Activated naive CD8-positive, alpha-beta T cell treated with anti-CD3 and anti-CD28 coated beads for 36 hours (primary cell): ENCODE measurements at regions not wholly inside any gene's neighbourhood (a gene's known extent, or its start where the extent isn't known, plus 50 kb on each side); places are given as distances from the start of the nearest gene placed in this dataset.

ENCODE experiments used
- DNase-seq: peaks from one replicate; pipeline ENCODE4 v3.0.0; 2021
- H3K27ac Mint-ChIP-seq: one replicate; pipeline ENCODE4 v1.8.0; 2022; ENCODE audit warnings: mild to moderate bottlenecking, moderate library complexity, mixed read lengths
- H3K27me3 Mint-ChIP-seq: one replicate; pipeline ENCODE4 v1.8.0; 2022; ENCODE audit warnings: mild to moderate bottlenecking, mixed read lengths
- H3K36me3 Mint-ChIP-seq: one replicate; pipeline ENCODE4 v1.8.0; 2021; ENCODE audit warnings: mild to moderate bottlenecking, mixed read lengths
- H3K4me1 Mint-ChIP-seq: one replicate; pipeline ENCODE4 v1.8.0; 2021; ENCODE audit warnings: mixed read lengths
- H3K4me3 Mint-ChIP-seq: one replicate; pipeline ENCODE4 v1.8.0; 2022; ENCODE audit warnings: mild to moderate bottlenecking, moderate library complexity, mixed read lengths
- H3K9me3 Mint-ChIP-seq: one replicate; pipeline ENCODE4 v1.8.0; 2022; ENCODE audit warnings: mixed read lengths

DNA sequence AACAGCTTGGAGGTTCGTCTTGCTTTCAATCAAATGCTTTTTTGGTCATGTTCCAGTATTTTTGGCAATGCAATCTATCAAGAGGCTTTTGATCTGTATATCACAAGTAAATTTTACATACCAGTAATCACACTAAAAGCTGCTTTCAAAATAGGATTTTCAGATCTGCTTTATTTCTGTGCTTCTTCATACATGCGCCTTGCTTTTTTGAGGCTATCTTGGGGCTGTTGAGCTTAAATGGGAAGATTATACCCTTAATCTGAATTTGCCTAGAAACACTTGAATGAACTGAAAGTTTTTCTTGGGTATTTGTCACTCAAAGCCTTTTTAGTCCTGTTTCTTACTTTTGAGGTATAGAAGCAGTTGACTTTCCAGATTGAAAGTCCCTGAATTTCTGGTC lies 62.1 kb upstream of the DCBLD2 start:
- Mint-ChIP-seq H3K27ac (no peak overlapping the region), H3K27me3 (peaks cover 10% of the 10 kb centered on the region), H3K4me3 (no peak overlapping the region), H3K4me1 (no peaks in the 10 kb centered on the region), H3K36me3 (no peaks in the 10 kb centered on the region), H3K9me3 (no peaks in the 10 kb centered on the region)
- DNase-seq, result no peak

DNA sequence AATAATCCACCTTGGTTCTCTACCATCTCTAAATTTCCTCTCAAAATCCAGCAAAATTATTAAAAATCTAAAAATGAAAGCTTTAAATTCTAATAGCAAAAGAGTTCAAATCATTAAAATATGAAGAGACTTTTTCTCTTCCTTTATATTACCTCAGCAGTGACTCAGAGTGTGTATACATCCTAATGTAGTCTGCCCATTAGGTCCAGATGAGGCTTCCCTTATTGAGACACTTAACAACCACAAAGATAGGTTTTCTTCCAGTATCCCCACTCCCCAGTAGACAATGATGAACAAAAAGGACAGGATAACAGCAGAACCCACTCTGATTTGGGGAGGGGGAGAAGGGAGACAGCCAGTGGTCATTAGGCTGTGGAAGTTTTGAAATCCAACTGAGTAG lies 61.5 kb upstream of the DCBLD2 start:
- Mint-ChIP-seq H3K9me3 (no peaks in the 10 kb centered on the region), H3K27ac (no peak overlapping the region), H3K4me1 (no peaks in the 10 kb centered on the region), H3K27me3 (peaks cover 10% of the 10 kb centered on the region), H3K36me3 (no peaks in the 10 kb centered on the region), H3K4me3 (no peak overlapping the region)
- no peak for DNase-seq

DNA sequence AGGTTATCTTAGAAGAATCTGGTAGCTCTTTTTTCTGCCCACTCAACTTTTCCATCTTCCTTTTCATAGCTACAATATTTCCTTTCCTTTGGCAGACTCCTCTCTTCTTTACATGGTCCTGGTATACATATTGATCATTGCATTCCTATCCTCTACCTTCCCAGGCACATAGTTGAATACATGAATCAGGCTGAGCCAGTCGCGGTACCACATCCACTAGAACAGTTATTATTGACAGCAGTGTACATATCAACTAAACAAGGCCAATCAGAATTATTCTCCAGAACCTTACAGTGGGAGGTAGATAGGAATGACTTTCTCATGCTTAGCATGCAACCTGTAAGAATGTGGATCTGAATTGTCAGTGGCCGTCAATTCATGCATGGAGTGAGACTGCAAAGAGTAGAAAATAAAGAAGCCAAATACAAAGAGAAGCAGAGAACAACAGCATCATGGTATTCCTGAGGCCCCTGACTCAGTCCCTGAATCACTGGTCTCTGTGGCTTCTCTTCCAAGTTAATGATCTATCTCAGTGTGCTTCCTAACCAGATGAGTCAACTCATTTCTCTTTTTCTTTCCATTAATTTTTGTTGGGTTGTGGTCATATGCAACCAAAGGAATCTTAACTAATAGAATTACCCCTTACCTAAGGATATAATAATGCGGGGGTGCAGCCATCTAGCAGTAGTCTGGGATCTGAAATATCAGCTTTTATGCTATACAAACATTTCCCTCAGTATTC lies 60.9 kb upstream of the DCBLD2 start:
- no peak overlapping the region for H3K4me3 Mint-ChIP-seq
- H3K36me3 Mint-ChIP-seq, result no peaks in the 10 kb centered on the region
- H3K4me1 Mint-ChIP-seq, result no peaks in the 10 kb centered on the region
- no peaks in the 10 kb centered on the region for H3K9me3 Mint-ChIP-seq
- H3K27me3 Mint-ChIP-seq, result peaks cover 9% of the 10 kb centered on the region
- no peak overlapping the region for H3K27ac Mint-ChIP-seq
- DNase-seq, result no peak

DNA sequence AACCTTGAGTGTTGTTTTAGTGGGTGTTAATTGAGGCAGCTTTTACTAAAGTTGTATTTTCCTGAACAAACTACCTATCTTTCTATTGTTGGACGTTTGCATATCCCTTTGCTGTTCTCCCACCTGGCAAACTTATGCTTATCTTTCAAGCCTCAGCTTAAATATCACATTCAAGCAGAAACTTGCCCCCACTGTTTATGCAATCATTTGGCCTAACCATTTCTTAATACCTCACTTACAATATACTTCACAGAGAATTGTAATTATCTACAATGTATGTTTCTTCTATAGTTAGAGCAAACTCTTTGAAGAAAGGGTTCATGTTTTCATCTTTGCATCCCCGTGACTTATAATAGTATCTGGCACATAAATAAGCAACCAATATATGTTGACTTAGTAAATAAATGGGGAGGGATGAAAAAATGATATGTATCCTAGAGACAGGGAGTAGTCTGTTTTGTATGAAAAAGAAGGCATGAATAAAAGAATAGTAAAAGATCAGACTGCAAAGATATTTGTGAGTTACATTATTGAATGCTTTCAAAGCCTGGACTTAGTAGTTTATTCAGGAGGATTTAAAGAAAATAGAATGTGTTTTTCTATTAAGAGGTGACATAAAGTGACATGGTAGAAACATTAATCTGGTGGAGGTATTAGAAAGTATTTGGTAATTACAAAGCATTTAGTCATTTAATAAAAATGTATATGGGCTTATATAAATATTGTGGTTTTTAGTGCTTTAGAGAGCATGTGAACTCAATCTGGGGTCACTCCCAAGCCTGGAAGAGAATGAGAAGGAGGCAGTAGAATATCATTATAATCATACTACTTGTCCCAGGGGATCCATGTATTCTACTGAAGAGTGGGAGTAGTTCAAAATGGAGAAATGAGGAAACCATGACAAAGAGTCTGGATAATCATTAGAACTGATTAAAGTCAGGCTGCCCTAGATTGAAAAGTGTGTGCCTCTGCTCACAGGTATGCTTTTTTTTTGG lies 60.0 kb upstream of the DCBLD2 start:
- DNase-seq, result no peak
- no peaks in the 10 kb centered on the region for H3K4me1 Mint-ChIP-seq
- peaks cover 6% of the 10 kb centered on the region for H3K27me3 Mint-ChIP-seq

DNA sequence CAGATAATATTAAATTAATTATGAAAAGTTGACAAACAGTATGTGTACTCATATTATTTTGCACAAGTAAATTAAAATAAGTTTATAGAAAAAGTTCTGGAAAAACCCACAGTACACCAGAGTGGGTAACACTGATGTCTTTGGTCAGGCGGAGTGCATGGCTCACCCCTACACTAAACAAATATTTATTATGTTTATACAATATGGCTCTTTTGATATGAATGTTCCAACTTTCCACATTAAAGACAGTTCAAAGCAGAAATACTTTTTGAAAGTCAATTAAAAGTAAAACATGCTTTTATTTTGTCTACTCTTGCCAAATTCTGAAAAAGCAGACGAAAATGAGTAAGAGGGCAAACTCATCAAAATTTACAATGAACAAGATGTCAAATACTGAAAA lies 56.2 kb upstream of the DCBLD2 start:
- Mint-ChIP-seq H3K36me3 (no peaks in the 10 kb centered on the region), H3K4me1 (no peaks in the 10 kb centered on the region), H3K27ac (no peak overlapping the region)

More for the DNA sequence above, 60.0 kb upstream of the DCBLD2 start:
- Mint-ChIP-seq H3K9me3 (no peaks in the 10 kb centered on the region), H3K27ac (no peak overlapping the region), H3K36me3 (no peaks in the 10 kb centered on the region), H3K4me3 (no peak overlapping the region)

DNA sequence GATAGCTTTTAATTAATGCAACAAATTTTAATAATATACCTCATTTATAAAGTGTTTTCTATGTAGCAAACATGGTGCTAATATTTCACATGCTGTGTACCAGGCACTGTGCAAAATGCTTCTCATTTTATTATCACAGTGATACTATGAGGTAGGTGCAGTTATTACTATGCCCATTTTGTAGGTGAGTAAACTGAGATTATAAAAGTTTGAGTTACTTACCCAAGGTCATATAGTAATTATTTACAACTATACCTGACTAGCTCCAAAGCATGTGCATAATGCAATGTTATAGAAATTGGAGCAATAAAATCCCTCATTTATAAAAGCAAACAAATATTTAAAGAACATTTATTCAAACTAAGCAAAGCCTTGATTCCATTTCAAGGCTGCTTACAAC lies 54.5 kb upstream of the DCBLD2 start:
- H3K4me3 Mint-ChIP-seq, result no peak overlapping the region
- no peak for DNase-seq
- no peak overlapping the region for H3K27ac Mint-ChIP-seq
- no peaks in the 10 kb centered on the region for H3K9me3 Mint-ChIP-seq
- H3K27me3 Mint-ChIP-seq, result peaks cover 10% of the 10 kb centered on the region
- no peaks in the 10 kb centered on the region for H3K4me1 Mint-ChIP-seq
- no peaks in the 10 kb centered on the region for H3K36me3 Mint-ChIP-seq

More for the DNA sequence above, 56.2 kb upstream of the DCBLD2 start:
- no peak for DNase-seq
- no peaks in the 10 kb centered on the region for H3K9me3 Mint-ChIP-seq
- no peak overlapping the region for H3K4me3 Mint-ChIP-seq
- H3K27me3 Mint-ChIP-seq, result peaks cover 6% of the 10 kb centered on the region

DNA sequence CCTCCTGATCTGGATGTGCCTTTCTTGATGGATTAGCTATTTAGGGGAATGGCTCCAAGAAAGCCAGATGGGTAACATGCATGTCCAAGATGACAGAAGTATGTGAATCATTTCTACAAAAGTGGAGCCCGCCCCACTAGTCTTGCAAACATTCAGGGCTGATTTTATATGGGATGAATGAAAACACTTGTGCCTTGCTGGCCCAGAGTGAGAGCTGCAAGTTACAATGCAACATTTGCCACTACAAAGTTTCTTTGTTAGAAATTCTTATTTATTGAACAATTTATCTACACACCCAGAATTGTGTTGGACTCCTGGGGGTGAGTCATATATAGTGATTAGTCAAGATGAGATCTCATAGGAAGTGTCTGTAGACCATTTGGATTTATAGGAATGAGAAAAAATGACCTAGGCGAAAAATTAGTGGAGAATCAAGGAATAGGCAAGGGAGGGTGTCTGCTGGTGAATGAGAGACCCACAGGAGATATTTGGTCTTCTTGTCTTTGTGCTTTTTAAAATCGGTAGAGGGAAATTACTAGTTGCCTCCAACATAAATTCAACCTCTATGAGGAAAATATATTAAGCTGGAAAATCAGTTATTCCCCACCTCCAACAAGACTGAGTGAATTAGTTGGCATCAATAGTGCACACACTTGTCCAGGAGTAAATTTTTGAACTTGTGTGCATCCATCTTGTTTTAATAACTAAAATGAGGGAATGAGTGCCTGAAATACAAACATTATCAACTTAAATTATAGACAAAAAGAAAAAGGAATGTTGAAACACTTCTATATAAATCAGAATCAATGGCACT lies 53.5 kb upstream of the DCBLD2 start:
- H3K36me3 Mint-ChIP-seq, result no peaks in the 10 kb centered on the region
- no peak for DNase-seq
- no peaks in the 10 kb centered on the region for H3K4me1 Mint-ChIP-seq
- H3K9me3 Mint-ChIP-seq, result no peaks in the 10 kb centered on the region
- H3K27me3 Mint-ChIP-seq, result peaks cover 15% of the 10 kb centered on the region
- H3K27ac Mint-ChIP-seq, result no peak overlapping the region
- no peak overlapping the region for H3K4me3 Mint-ChIP-seq

DNA sequence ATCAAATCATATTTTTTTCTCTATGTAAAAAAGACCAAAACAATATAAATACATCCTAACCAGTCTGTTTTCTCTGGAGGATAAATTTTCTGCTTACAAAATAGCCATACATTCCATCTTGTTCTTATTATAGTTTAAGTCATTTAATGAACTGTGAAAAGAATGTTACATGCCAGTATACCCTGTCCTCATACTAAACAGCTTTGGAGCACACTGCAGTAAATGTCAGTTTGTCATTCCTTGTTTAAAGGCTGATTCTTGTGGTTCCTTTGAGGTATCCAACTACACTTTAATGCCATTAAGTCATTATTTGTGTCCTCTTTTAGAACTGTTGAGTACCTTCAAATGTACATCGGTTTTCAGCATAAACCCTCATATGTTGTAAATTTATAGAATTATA lies 52.7 kb upstream of the DCBLD2 start:
- no peak for DNase-seq
- no peaks in the 10 kb centered on the region for H3K9me3 Mint-ChIP-seq
- H3K27me3 Mint-ChIP-seq, result peaks cover 13% of the 10 kb centered on the region
- no peak overlapping the region for H3K4me3 Mint-ChIP-seq
- no peak overlapping the region for H3K27ac Mint-ChIP-seq
- no peaks in the 10 kb centered on the region for H3K36me3 Mint-ChIP-seq
- no peaks in the 10 kb centered on the region for H3K4me1 Mint-ChIP-seq

DNA sequence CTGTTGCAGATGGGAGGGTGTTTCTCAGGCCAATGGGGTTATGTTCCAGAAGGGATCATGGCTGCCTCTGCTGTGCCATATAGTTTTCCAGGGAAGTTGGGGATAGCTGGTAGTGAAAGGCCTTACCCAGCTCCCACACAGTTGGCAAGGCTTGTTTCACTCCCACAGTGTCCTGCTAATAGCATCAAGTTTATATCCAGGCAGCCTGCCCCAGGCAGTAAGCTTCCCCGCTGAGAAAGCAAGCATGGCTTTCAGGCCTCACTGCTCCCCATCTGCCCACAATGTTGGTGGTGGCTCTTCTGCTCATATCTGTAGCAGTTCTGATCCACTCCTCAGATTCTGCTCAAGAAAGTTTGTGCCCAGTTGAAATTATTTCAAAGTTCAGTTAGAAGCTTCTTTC lies 50.9 kb upstream of the DCBLD2 start:
- DNase-seq, result no peak
- H3K9me3 Mint-ChIP-seq, result no peaks in the 10 kb centered on the region
- H3K27me3 Mint-ChIP-seq, result peaks cover 13% of the 10 kb centered on the region
- no peak overlapping the region for H3K27ac Mint-ChIP-seq
- no peaks in the 10 kb centered on the region for H3K4me1 Mint-ChIP-seq
- H3K36me3 Mint-ChIP-seq, result no peaks in the 10 kb centered on the region
- H3K4me3 Mint-ChIP-seq, result no peak overlapping the region
